ENCODE measurements at regions not wholly inside any gene's neighbourhood (a gene's known extent, or its start where the extent isn't known, plus 50 kb on each side); places are given as distances from the start of the nearest gene placed in this dataset.
"Not testable (repeated sequence)": the region's sequence is repeated elsewhere in the genome, so short reads cannot be mapped to it uniquely, and the experiment has no call there.

- BruUV-seq (replicated peaks) = no TSS peak
- Histone ChIP-seq H2AFZ (ENCODE audit: low read length) (no peak overlapping the region), H3K9me2 (replicated peaks; ENCODE audit: low read length) (no peaks in the 10 kb centered on the region)
Measured at GRCh38 chr2:186424265-186424664, 61.8 kb upstream of the ZC3H15 start.

GRCh38 chr2:186425576-186425975 lies 60.5 kb upstream of the ZC3H15 start:
- Histone ChIP-seq H2AFZ (ENCODE audit: low read length) (no peak overlapping the region), H3F3A (ENCODE audit: low read length, unreplicated experiment) (no peaks in the 10 kb centered on the region), H3K27me3 (ENCODE audit: low read length) (no peaks in the 10 kb centered on the region), H3K4me3 (ENCODE audit: low read length) (no peak overlapping the region), H3K4me2 (ENCODE audit: low read length) (no peak overlapping the region), H3K27ac (ENCODE audit: low read length) (peak overlapping the region; percentile 21; the same call in 1 of the 2 replicates), H3K79me2 (ENCODE audit: low read length) (no peaks in the 10 kb centered on the region), H3K36me3 (ENCODE audit: low read depth, low read length) (no peaks in the 10 kb centered on the region), H3K9me2 (replicated peaks; ENCODE audit: low read length) (no peaks in the 10 kb centered on the region), H3K9me3 (ENCODE audit: low read length) (no peaks in the 10 kb centered on the region), H3K9ac (ENCODE audit: low read length) (no peak overlapping the region), H3K4me1 (ENCODE audit: insufficient read depth, low read length) (peaks cover 39% of the 10 kb centered on the region), H4K20me1 (ENCODE audit: low read length) (no peaks in the 10 kb centered on the region)
- DNase-seq = no peak
- POLR2A ChIA-PET (ENCODE audit: unreplicated experiment) = interaction anchor here (0.6 kb wide), 1 partner anchor 164 kb away, joined by 4 read pairs; the partner anchor contains the start of gene ITGAV
- no TSS peak for BruUV-seq (replicated peaks)
- no peak for TF ChIP-seq CTCF (conservative IDR thresholded peaks at IDR 0.05; ENCODE audit: low read depth, low read length)
- TF ChIP-seq EZH2 (IDR thresholded peaks at IDR 0.05; ENCODE audit: low read length, unreplicated experiment) = no peak
- TF ChIP-seq EZH2phosphoT487 (IDR thresholded peaks at IDR 0.05; ENCODE audit: borderline replicate concordance, low read length) = no peak
- ATAC-seq = no peak
- CTCF ChIA-PET = no interaction called here
- intact Hi-C loops (cut with micrococcal nuclease) = loop anchor here (10.0 kb wide), 1 partner anchor 291 kb away; no protein-coding TSS in a partner anchor

More at GRCh38 chr2:186424265-186424664, 61.8 kb upstream of the ZC3H15 start:
- Histone ChIP-seq H3K36me3 (ENCODE audit: low read depth, low read length) (no peaks in the 10 kb centered on the region), H3F3A (ENCODE audit: low read length, unreplicated experiment) (no peaks in the 10 kb centered on the region), H3K9me3 (ENCODE audit: low read length) (no peaks in the 10 kb centered on the region), H4K20me1 (ENCODE audit: low read length) (no peaks in the 10 kb centered on the region), H3K4me2 (ENCODE audit: low read length) (no peak overlapping the region), H3K9ac (ENCODE audit: low read length) (no peak overlapping the region), H3K4me3 (ENCODE audit: low read length) (no peak overlapping the region), H3K27me3 (ENCODE audit: low read length) (no peaks in the 10 kb centered on the region), H3K79me2 (ENCODE audit: low read length) (no peaks in the 10 kb centered on the region), H3K4me1 (ENCODE audit: insufficient read depth, low read length) (peaks cover 36% of the 10 kb centered on the region), H3K27ac (ENCODE audit: low read length) (no peak overlapping the region)
- ATAC-seq (no peak), DNase-seq (no peak)
- ChIA-PET POLR2A (ENCODE audit: unreplicated experiment) (no interaction called here), CTCF (no interaction called here)
- intact Hi-C loops (cut with micrococcal nuclease) = loop anchor here (10.0 kb wide), 1 partner anchor 289 kb away; no protein-coding TSS in a partner anchor
- TF ChIP-seq EZH2 (IDR thresholded peaks at IDR 0.05; ENCODE audit: low read length, unreplicated experiment) (no peak), EZH2phosphoT487 (IDR thresholded peaks at IDR 0.05; ENCODE audit: borderline replicate concordance, low read length) (no peak), CTCF (conservative IDR thresholded peaks at IDR 0.05; ENCODE audit: low read depth, low read length) (no peak)

GRCh38 chr2:186426153-186427016 lies 59.7 kb upstream of the ZC3H15 start:
- no TSS peak for BruUV-seq (replicated peaks)
- Histone ChIP-seq H3K9me2 (replicated peaks; ENCODE audit: low read length) (no peaks in the 10 kb centered on the region), H3K4me3 (ENCODE audit: low read length) (no peak overlapping the region), H4K20me1 (ENCODE audit: low read length) (no peaks in the 10 kb centered on the region), H3K9me3 (ENCODE audit: low read length) (no peaks in the 10 kb centered on the region), H3K36me3 (ENCODE audit: low read depth, low read length) (no peaks in the 10 kb centered on the region), H3K4me1 (ENCODE audit: insufficient read depth, low read length) (peaks cover 39% of the 10 kb centered on the region), H3K27ac (ENCODE audit: low read length) (peak overlapping the region; percentile 65), H3K4me2 (ENCODE audit: low read length) (peak overlapping the region; percentile 25), H3F3A (ENCODE audit: low read length, unreplicated experiment) (no peaks in the 10 kb centered on the region), H2AFZ (ENCODE audit: low read length) (no peak overlapping the region), H3K27me3 (ENCODE audit: low read length) (no peaks in the 10 kb centered on the region), H3K79me2 (ENCODE audit: low read length) (no peaks in the 10 kb centered on the region), H3K9ac (ENCODE audit: low read length) (no peak overlapping the region)
- ChIA-PET CTCF (no interaction called here), POLR2A (ENCODE audit: unreplicated experiment) (no interaction called here)
- TF ChIP-seq CTCF (conservative IDR thresholded peaks at IDR 0.05; ENCODE audit: low read depth, low read length) (no peak), EZH2 (IDR thresholded peaks at IDR 0.05; ENCODE audit: low read length, unreplicated experiment) (no peak), EZH2phosphoT487 (IDR thresholded peaks at IDR 0.05; ENCODE audit: borderline replicate concordance, low read length) (no peak)
- DNase-seq = peak; percentile 48
- ATAC-seq = peak; percentile 41
- intact Hi-C loops (cut with micrococcal nuclease) = loop anchor here (10.0 kb wide), 1 partner anchor 292 kb away; no protein-coding TSS in a partner anchor

- ATAC-seq; H3K9me3 ChIP-seq (ENCODE audit: low read length); POLR2A ChIA-PET (ENCODE audit: unreplicated experiment); H3K9me2 ChIP-seq (replicated peaks; ENCODE audit: low read length); H3K36me3 ChIP-seq (ENCODE audit: low read depth, low read length); H3K79me2 ChIP-seq (ENCODE audit: low read length); DNase-seq; BruUV-seq (replicated peaks); CTCF ChIA-PET; H3K4me3 ChIP-seq (ENCODE audit: low read length); H3K9ac ChIP-seq (ENCODE audit: low read length); H3K27me3 ChIP-seq (ENCODE audit: low read length); H2AFZ ChIP-seq (ENCODE audit: low read length); H4K20me1 ChIP-seq (ENCODE audit: low read length); H3F3A ChIP-seq (ENCODE audit: low read length, unreplicated experiment): not testable (repeated sequence)
- Histone ChIP-seq H3K4me2 (ENCODE audit: low read length) (peak overlapping the region; percentile 25), H3K27ac (ENCODE audit: low read length) (0 out of 2 replicates have a peak overlapping the region, but pooled peaks have one; percentile 65), H3K4me1 (ENCODE audit: insufficient read depth, low read length) (peaks cover 33% of the 10 kb centered on the region)
- intact Hi-C loops (cut with micrococcal nuclease) = loop anchor here (10.0 kb wide), 1 partner anchor 292 kb away; no protein-coding TSS in a partner anchor
Measured at GRCh38 chr2:186427017-186427350, 59.1 kb upstream of the ZC3H15 start.

Measured in PC-3 (cell line).